ENCODE measurements at regions not wholly inside any gene's neighbourhood (a gene's known extent, or its start where the extent isn't known, plus 50 kb on each side); places are given as distances from the start of the nearest gene placed in this dataset.

DNA sequence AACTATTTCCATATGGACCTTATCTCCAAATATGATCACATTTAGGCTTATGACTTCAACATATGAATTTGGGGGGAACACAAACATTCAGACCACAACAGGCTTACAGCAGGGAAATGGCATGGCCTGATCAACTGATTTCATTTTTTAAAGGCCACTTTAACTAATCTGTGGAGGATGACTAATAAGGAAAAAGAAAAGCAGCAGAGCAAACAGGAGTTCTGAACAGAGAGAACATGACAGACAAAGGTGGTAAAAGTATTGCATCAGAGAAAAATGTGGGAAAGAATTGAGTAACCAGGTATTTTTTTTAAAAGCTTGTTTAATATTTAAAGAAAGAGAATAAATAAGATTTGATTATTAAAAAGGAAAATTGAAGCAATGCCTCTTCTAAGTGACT lies 366.1 kb upstream of the TMPO start:
- no peak for TF ChIP-seq CTCF (IDR thresholded peaks at IDR 0.05)
- TF ChIP-seq POLR2A (IDR thresholded peaks at IDR 0.05) = no peak

Measured in Peyer's patch (tissue), 4 donors.